ENCODE measurements at regions not wholly inside any gene's neighbourhood (a gene's known extent, or its start where the extent isn't known, plus 50 kb on each side); places are given as distances from the start of the nearest gene placed in this dataset.

- DNase-seq (ENCODE audit: low read depth, low spot score) = no peak
Measured at GRCh38 chr6:22025468-22026163, 271.2 kb downstream of the PRL start.

DNA sequence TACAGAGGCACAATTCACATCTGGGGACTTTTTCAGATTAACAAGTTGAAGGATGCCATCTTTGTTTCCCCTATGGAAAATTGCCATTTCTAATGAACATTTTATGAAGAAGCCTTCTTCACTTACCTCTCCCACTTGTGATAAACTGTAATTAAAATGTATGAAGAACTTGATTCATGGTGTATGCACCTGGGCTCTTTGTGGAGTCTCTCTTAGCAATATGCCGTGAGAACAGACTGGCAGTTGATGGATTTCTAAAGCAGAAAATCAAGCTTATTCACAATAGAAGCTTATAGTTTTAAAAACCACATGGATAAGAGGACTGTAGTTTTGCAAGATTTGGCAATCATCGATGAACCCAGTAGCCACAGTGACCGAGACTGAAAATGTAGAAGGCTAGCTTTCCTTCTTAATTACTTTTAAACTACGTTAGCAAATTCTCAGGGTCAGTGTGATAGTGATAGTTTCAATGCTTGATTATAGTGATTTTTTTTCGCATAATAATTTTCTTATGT is 270.6 kb downstream of the PRL start:
- DNase-seq (ENCODE audit: low read depth, low spot score) = no peak

- no peak for DNase-seq (ENCODE audit: low read depth, low spot score)
Measured at GRCh38 chr6:22027040-22027725, 269.7 kb downstream of the PRL start.

- DNase-seq (ENCODE audit: low read depth, low spot score) = no peak
Measured at GRCh38 chr6:22028403-22029090, 268.3 kb downstream of the PRL start.

GRCh38 chr6:22029171-22029570 is 267.7 kb downstream of the PRL start:
- no peak for DNase-seq (ENCODE audit: low read depth, low spot score)

DNA sequence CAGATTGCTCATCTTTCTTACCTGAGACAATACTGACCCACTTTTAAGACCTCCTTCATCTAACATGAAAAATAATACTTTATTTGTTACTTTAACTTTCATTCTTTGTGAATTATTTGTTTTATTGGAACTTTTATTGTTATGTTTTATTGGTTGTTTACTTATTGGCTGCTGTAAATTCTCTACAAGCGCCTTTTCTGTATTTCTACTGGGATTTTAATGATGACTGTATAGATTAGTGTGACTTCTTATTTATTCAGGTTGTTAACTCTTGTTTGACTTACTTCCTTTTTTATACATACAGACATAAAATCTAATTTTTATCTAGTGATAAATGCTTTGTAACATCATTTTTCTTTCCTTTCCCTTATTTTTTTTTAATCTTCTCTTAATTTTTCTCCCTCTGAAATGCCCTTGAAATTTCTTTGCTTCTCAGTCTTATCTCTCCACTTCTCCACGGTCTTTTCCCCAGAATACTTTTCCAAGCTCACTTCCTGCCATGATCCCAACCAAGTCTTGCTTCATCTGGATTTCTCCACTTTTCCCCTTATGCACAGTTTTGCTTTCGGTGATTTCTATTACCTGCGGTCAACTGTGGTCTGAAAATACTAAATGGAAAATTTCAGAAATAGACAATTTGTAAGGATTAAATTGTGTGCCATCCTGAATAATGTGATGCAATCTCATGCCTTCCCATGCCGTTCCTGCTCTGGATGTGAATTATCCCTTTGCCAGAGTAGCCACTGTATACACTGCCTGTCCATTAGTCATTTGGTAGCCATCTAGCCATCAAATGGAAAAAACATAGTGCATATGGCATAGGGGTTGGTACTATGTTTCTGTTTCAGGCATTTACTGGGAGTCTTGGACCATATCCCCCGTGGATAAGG is 265.9 kb downstream of the PRL start:
- no peak for DNase-seq (ENCODE audit: low read depth, low spot score)

- no peak for DNase-seq (ENCODE audit: low read depth, low spot score)
Measured at GRCh38 chr6:22035690-22036089, 261.1 kb downstream of the PRL start.

GRCh38 chr6:22036275-22036674 is 260.6 kb downstream of the PRL start:
- DNase-seq (ENCODE audit: low read depth, low spot score) = no peak

- DNase-seq (ENCODE audit: low read depth, low spot score) = no peak
Measured at GRCh38 chr6:22036699-22037098, 260.1 kb downstream of the PRL start.

- no peak for DNase-seq (ENCODE audit: low read depth, low spot score)
Measured at GRCh38 chr6:22041797-22042480, 254.9 kb downstream of the PRL start.

GRCh38 chr6:22042706-22043105 is 254.1 kb downstream of the PRL start:
- no peak for DNase-seq (ENCODE audit: low read depth, low spot score)

DNA sequence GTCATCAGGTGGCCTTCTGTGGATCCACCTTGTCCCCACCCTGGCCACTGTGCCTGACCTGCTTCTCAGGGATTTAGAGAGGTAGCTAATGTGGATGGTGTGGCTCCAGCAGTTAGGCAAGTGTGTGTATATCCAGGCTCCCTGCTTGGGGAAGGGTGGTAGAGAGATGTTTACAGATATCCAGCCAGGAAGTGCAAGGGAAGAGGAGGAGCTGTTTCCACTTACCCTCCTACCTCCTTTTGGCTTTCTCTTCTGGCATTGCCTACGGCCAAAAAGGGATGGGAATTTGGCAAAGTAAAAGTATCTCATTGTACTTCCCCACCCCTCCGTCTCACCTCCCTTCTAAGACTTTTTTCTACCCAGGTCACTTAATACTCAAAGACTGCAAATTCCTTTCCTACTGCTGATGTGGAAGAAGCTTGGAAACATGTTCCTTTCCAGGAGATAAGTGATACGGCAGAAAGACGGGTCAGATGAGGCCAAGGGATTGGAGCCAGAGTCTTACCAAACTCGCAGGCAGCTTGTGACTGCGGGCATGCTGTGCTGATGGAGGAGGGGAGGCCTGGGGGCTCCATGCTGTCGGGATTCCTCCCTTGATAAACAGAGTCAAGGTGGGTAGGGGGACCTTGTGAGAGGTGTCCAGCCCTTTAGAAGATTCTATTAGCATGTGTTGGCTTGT is 253.4 kb downstream of the PRL start:
- DNase-seq (ENCODE audit: low read depth, low spot score) = no peak

DNA sequence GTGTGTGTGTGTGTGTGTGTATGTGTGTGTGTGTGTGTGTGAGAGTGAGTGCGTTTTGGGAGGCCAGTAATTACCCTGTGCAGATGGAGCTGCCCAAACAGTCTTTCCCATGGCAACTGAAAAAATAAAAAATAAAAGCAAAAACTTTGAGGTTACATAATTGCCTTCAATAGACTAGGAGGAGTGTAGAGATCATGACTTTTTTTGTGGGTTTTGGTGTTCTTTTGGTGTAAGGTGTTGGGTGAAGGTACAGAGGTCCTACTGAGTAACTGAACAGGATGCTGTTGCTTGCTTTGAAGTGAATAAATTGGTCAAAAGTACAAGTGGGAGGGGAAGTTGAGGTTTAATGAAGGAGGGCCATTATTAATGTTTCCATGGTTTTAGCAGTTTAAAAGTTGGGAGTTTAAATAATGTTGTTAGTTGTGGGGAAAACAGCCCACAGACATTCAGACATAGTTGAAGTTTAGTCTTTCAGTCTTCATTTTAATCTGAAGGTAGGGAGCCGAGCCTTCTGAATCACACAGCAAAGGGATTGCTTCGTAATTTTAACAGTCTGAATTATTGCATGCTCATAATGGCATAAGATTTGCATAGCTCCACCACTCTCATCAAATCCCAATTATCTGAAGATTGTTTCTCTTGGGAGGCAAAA is 251.4 kb downstream of the PRL start:
- DNase-seq (ENCODE audit: low read depth, low spot score) = no peak

DNA sequence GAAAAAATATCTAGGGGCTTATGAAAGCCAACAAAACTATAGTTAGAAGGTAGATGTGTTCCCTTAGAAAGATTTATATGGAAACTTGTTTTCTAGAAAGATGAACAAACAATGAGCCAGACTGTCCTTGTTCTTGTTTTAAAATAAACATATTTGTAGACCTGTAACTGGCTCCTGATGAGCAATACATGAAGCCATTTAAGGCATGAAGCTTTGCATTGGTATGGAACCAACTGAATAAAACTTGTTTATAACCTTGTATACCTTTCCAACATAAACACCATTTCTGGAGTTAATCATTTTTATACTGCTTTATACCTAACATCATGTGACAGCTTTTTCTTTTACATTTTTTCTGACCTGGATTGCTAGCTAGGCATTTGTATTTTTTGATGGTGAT is 247.8 kb downstream of the PRL start:
- no peak for DNase-seq (ENCODE audit: low read depth, low spot score)

- DNase-seq (ENCODE audit: low read depth, low spot score) = no peak
Measured at GRCh38 chr6:22053391-22053997, 243.3 kb downstream of the PRL start.

GRCh38 chr6:22056398-22056797 is 240.4 kb downstream of the PRL start:
- no peak for DNase-seq (ENCODE audit: low read depth, low spot score)

GRCh38 chr6:22057962-22058361 is 238.9 kb downstream of the PRL start:
- no peak for DNase-seq (ENCODE audit: low read depth, low spot score)

- no peak for DNase-seq (ENCODE audit: low read depth, low spot score)
Measured at GRCh38 chr6:22059126-22059525, 237.7 kb downstream of the PRL start.

DNA sequence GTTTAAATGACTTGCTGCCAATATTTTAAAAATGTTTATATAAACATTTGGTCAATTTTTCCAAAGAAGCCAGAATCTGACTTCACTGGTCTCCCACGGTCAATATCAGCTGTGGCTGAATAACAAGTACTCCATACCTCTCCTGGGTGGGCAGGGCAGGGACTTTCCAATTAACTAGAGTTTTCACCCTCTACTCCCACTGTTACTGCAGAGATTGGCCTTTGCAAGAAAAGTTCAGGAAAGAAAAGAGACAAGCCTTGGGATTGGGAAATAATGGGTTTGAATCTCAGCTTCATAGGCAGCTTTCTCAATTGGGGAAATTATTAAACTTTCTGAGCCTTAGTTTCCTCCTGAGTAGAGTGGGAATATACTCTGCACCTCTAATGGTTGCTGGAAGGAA is 236.9 kb downstream of the PRL start:
- DNase-seq (ENCODE audit: low read depth, low spot score) = no peak
